ENCODE measurements at regions not wholly inside any gene's neighbourhood (a gene's known extent, or its start where the extent isn't known, plus 50 kb on each side); places are given as distances from the start of the nearest gene placed in this dataset.

DNA sequence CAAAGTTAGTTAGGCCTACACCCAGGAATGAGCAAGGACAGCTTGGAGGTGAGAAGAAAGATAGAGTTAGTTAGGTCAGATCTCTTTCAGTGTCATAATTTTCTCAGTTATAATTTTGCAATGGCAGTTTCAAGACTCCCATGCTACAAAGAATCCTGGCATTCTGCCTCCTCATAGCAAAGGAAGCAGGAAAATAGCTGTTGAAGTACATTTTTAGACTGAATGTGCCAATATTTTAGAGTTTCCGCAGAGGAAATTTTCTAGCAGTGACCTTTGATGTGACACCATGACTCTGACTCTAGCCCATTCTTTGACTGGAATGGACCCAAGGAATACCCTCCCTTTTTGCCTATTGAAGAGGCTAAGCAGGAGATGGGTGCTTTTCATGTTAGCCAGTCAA, 371.7 kb downstream of the PIK3C3 start:
- H2AFZ ChIP-seq (ENCODE audit: low read length): no peak overlapping the region
- TF ChIP-seq, protein P1, sequence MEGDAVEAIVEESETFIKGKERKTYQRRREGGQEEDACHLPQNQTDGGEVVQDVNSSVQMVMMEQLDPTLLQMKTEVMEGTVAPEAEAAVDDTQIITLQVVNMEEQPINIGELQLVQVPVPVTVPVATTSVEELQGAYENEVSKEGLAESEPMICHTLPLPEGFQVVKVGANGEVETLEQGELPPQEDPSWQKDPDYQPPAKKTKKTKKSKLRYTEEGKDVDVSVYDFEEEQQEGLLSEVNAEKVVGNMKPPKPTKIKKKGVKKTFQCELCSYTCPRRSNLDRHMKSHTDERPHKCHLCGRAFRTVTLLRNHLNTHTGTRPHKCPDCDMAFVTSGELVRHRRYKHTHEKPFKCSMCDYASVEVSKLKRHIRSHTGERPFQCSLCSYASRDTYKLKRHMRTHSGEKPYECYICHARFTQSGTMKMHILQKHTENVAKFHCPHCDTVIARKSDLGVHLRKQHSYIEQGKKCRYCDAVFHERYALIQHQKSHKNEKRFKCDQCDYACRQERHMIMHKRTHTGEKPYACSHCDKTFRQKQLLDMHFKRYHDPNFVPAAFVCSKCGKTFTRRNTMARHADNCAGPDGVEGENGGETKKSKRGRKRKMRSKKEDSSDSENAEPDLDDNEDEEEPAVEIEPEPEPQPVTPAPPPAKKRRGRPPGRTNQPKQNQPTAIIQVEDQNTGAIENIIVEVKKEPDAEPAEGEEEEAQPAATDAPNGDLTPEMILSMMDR (conservative IDR thresholded peaks at IDR 0.05): no peak
- H3K79me2 ChIP-seq (ENCODE audit: insufficient read depth, low read length): no peaks in the 10 kb centered on the region
- no peak overlapping the region for H2BK5ac ChIP-seq (ENCODE audit: insufficient read length, low read length)
- H3K27me3 ChIP-seq (ENCODE audit: insufficient read depth, low read length): no peaks in the 10 kb centered on the region
- peaks cover 7 to 9% of the 10 kb centered on the region in 2 experiments for H3K9me3 Mint-ChIP-seq
- H2BK120ac ChIP-seq (ENCODE audit: low read depth, low read length, poor library complexity, severe bottlenecking): no peak overlapping the region
- H3K4ac ChIP-seq (ENCODE audit: low read depth, low read length): no peak overlapping the region
- H3K4me3 Mint-ChIP-seq: no peak overlapping the region
- peaks cover 7 to 11% (median 10%) of the 10 kb centered on the region in 3 experiments; a peak in 6 of 7 replicates for H3K36me3 Mint-ChIP-seq (ENCODE audit: insufficient read depth in 1 of 3, low read depth in 3 of 3)
- H3K23ac ChIP-seq (ENCODE audit: insufficient read length, low read depth, low read length): no peak overlapping the region
- no peak overlapping the region for H2AK5ac ChIP-seq (ENCODE audit: insufficient read length, low read length)
- H3K56ac ChIP-seq (ENCODE audit: insufficient read length, low read depth, low read length): no peak overlapping the region
- WGBS (ENCODE audit: extremely low coverage, insufficient read length, low lambda C conversion rate): no CpG with 5 or more reads among the region's 1 CpG
- no peak overlapping the region for H3K18ac ChIP-seq (ENCODE audit: insufficient read length, low read depth, low read length)
- no peak overlapping the region for H2BK12ac ChIP-seq (ENCODE audit: insufficient read length, low read depth, low read length)
- no peak overlapping the region for H2BK20ac ChIP-seq (ENCODE audit: low read depth, low read length, poor library complexity, severe bottlenecking)
- no peak overlapping the region for H3K14ac ChIP-seq (ENCODE audit: insufficient read depth, low read length)
- no peaks in the 10 kb centered on the region for H3K9me3 ChIP-seq (ENCODE audit: control insufficient read depth, low read depth, low read length)
- H3K23me2 ChIP-seq (ENCODE audit: insufficient read length, low read depth, low read length, poor library complexity, severe bottlenecking): no peaks in the 10 kb centered on the region
- no peak overlapping the region for H4K8ac ChIP-seq (replicated peaks; ENCODE audit: insufficient read length, low read depth, low read length)
- no peak overlapping the region for H4K91ac ChIP-seq (ENCODE audit: insufficient read length, low read depth, low read length)
- DNase-seq: no peak
- H3K9ac ChIP-seq (ENCODE audit: extremely low read depth, insufficient read length, low read length): no peak overlapping the region
- H3K27me3 Mint-ChIP-seq (ENCODE audit: low read depth): peaks cover 2% of the 10 kb centered on the region; the same call in 1 of the 2 replicates
- H3K27ac ChIP-seq (ENCODE audit: insufficient read length, low read depth, low read length): no peak overlapping the region
- H4K5ac ChIP-seq (ENCODE audit: insufficient read length, low read depth, low read length): no peak overlapping the region
- H3K79me1 ChIP-seq (ENCODE audit: insufficient read depth, low read depth, low read length, poor library complexity, severe bottlenecking): no peaks in the 10 kb centered on the region
- no peaks in the 10 kb centered on the region for H4K20me1 ChIP-seq (ENCODE audit: control insufficient read depth, insufficient read depth, insufficient read length)
- H2BK15ac ChIP-seq (ENCODE audit: low read depth, low read length): no peak overlapping the region
- no peak overlapping the region for H3K27ac Mint-ChIP-seq
- H3K4me2 ChIP-seq (ENCODE audit: insufficient read depth, insufficient read length, low read length): no peak overlapping the region
- no peaks in the 10 kb centered on the region; the same call in 1 of the 2 replicates for H3K4me1 ChIP-seq (ENCODE audit: insufficient read depth, low read length)
- no peak overlapping the region for H3T11ph ChIP-seq (ENCODE audit: low read length)
- H3K4me1 Mint-ChIP-seq: peaks cover 6 to 10% of the 10 kb centered on the region in 2 experiments
